SK-N-MC (cell line): ENCODE measurements at regions not wholly inside any gene's neighbourhood (a gene's known extent, or its start where the extent isn't known, plus 50 kb on each side); places are given as distances from the start of the nearest gene placed in this dataset.

ENCODE experiments used
- EZH2 ChIP-seq: fragments of 200-600 bp; sonication (generic); IDR thresholded peaks from one replicate; pipeline ENCODE4 v1.6.1; 2017; ENCODE audit warnings: antibody characterized with exemption
- FOXP2 ChIP-seq: optimal IDR thresholded peaks from 2 replicates; pipeline ENCODE3; 2011; ENCODE audit warnings: mild to moderate bottlenecking, moderate library complexity; ENCODE audit not compliant: insufficient read depth; ENCODE audit errors: extremely low read length, control extremely low read depth
- POLR2AphosphoS5 ChIP-seq: IDR thresholded peaks from 2 replicates; pipeline ENCODE4 v1.6.1; 2012; ENCODE audit warnings: mild to moderate bottlenecking, low read depth, low read length, borderline replicate concordance

DNA sequence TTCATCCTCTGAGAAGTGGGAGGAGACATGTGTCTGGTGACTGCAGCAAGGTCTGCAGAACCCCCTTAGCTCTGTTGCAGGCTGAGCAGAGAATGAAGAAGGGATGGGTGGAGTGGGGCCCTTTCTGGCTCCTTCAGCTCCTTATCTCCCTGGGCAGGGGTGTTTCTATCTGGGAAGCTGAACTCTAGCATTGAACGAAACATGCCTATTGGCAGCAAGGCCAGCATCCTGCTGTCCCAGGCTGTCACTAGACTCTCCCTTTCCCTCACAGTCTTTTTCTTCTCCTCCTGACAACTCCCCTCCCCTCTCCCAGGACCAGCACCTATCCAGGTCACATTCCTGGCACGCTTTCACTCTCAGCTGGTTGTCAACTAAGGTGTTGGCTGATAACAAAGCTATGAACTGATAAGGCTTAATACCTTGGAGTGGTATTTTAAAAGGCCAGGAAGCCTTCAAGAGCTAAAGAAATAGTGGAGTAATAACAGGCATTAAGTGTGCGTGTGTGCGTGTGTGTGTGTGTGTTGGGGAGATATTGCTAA, 128.8 kb upstream of the FZD8 start:
- TF ChIP-seq POLR2AphosphoS5 = no peak
- no peak for TF ChIP-seq EZH2
- no peak for TF ChIP-seq FOXP2
